ENCODE measurements at regions not wholly inside any gene's neighbourhood (a gene's known extent, or its start where the extent isn't known, plus 50 kb on each side); places are given as distances from the start of the nearest gene placed in this dataset.

DNA sequence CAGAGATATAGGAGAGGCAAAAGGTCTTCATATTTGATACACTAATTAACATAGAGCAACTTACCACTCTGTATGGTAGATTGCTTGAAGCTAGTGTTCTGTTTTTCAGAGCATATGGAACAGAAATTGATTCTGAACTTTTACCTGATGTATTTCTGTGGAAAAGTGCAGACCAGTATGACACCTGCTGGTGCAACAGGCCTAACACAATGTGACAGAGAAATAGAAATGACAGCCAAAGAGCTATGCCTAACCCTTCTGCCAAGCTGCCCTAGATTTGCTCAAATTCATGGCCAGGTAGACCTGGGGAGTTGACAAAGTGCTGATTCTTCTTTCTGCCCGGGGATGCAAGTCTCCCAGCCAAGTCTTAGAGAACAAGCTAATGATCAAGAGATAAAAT lies 65.4 kb upstream of the RNF180 start:
- H3K9me3 ChIP-seq (ENCODE audit: low read length), result no peaks in the 10 kb centered on the region
- no peak for TF ChIP-seq SMC3 (conservative IDR thresholded peaks at IDR 0.05; ENCODE audit: poor library complexity)
- TF ChIP-seq, protein P1, sequence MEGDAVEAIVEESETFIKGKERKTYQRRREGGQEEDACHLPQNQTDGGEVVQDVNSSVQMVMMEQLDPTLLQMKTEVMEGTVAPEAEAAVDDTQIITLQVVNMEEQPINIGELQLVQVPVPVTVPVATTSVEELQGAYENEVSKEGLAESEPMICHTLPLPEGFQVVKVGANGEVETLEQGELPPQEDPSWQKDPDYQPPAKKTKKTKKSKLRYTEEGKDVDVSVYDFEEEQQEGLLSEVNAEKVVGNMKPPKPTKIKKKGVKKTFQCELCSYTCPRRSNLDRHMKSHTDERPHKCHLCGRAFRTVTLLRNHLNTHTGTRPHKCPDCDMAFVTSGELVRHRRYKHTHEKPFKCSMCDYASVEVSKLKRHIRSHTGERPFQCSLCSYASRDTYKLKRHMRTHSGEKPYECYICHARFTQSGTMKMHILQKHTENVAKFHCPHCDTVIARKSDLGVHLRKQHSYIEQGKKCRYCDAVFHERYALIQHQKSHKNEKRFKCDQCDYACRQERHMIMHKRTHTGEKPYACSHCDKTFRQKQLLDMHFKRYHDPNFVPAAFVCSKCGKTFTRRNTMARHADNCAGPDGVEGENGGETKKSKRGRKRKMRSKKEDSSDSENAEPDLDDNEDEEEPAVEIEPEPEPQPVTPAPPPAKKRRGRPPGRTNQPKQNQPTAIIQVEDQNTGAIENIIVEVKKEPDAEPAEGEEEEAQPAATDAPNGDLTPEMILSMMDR (IDR thresholded peaks at IDR 0.05; ENCODE audit: poor library complexity, severe bottlenecking), result no peak
- no peak for TF ChIP-seq POLR2AphosphoS5 (IDR thresholded peaks at IDR 0.05)
- TF ChIP-seq RAD21 (conservative IDR thresholded peaks at IDR 0.05), result no peak
- TF ChIP-seq, protein P2, sequence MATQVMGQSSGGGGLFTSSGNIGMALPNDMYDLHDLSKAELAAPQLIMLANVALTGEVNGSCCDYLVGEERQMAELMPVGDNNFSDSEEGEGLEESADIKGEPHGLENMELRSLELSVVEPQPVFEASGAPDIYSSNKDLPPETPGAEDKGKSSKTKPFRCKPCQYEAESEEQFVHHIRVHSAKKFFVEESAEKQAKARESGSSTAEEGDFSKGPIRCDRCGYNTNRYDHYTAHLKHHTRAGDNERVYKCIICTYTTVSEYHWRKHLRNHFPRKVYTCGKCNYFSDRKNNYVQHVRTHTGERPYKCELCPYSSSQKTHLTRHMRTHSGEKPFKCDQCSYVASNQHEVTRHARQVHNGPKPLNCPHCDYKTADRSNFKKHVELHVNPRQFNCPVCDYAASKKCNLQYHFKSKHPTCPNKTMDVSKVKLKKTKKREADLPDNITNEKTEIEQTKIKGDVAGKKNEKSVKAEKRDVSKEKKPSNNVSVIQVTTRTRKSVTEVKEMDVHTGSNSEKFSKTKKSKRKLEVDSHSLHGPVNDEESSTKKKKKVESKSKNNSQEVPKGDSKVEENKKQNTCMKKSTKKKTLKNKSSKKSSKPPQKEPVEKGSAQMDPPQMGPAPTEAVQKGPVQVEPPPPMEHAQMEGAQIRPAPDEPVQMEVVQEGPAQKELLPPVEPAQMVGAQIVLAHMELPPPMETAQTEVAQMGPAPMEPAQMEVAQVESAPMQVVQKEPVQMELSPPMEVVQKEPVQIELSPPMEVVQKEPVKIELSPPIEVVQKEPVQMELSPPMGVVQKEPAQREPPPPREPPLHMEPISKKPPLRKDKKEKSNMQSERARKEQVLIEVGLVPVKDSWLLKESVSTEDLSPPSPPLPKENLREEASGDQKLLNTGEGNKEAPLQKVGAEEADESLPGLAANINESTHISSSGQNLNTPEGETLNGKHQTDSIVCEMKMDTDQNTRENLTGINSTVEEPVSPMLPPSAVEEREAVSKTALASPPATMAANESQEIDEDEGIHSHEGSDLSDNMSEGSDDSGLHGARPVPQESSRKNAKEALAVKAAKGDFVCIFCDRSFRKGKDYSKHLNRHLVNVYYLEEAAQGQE (IDR thresholded peaks at IDR 0.05; ENCODE audit: borderline replicate concordance), result no peak
- no peak for TF ChIP-seq TAF1 (IDR thresholded peaks at IDR 0.05; ENCODE audit: low read depth)
- no peak for TF ChIP-seq EZH2 (IDR thresholded peaks at IDR 0.05; ENCODE audit: borderline replicate concordance, insufficient read depth, low read length, poor library complexity, severe bottlenecking)
- TF ChIP-seq EP300 (conservative IDR thresholded peaks at IDR 0.05; ENCODE audit: poor library complexity, severe bottlenecking), result no peak
- TF ChIP-seq MXI1 (conservative IDR thresholded peaks at IDR 0.05; ENCODE audit: poor library complexity, severe bottlenecking), result no peak
- H3K4me3 ChIP-seq (ENCODE audit: low read length), result no peak overlapping the region
- H3K9me2 ChIP-seq (ENCODE audit: insufficient read depth, low read length), result no peaks in the 10 kb centered on the region
- no peaks in the 10 kb centered on the region for H3K36me3 ChIP-seq (ENCODE audit: insufficient read depth, low read length)
- H3K4me2 ChIP-seq (ENCODE audit: low read length), result no peak overlapping the region
- no peaks in the 10 kb centered on the region for H3K79me2 ChIP-seq (replicated peaks; ENCODE audit: insufficient read depth, low read length)
- H3K27ac ChIP-seq (ENCODE audit: low read length), result no peak overlapping the region
- no peak overlapping the region for H3K9ac ChIP-seq (ENCODE audit: low read length)
- H2AFZ ChIP-seq (ENCODE audit: low read depth, low read length), result no peak overlapping the region
- no peaks in the 10 kb centered on the region for H4K20me1 ChIP-seq (ENCODE audit: insufficient read depth)
- H3F3A ChIP-seq (ENCODE audit: insufficient read depth, low read length, poor library complexity, severe bottlenecking), result no peaks in the 10 kb centered on the region
- H3K27me3 ChIP-seq (ENCODE audit: insufficient read depth, low read depth, low read length), result no peaks in the 10 kb centered on the region

DNA sequence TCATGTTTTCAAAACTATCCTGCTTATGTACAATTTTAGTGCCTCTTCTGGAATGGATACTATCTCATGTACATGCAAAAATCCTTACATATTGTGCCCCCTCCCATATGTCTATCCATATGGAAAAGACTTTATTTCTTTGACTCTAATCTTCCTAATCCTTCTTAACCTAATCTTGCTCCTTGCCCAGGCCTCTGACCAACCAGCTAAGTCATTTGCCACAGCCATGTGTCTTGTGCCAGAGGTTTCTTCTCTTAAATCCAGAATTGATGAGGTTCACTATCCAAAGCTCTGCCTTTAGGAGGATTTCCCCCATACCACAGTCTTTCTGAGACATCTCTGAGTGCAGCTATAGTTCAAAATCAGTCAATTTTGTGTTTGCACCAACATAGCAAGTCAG lies 68.9 kb upstream of the RNF180 start:
- no peak overlapping the region for H3K9ac ChIP-seq (ENCODE audit: low read length)
- H3K9me2 ChIP-seq (ENCODE audit: insufficient read depth, low read length), result no peaks in the 10 kb centered on the region
- H4K20me1 ChIP-seq (ENCODE audit: insufficient read depth), result no peaks in the 10 kb centered on the region
- H3F3A ChIP-seq (ENCODE audit: insufficient read depth, low read length, poor library complexity, severe bottlenecking), result no peaks in the 10 kb centered on the region
- TF ChIP-seq, protein P2 (IDR thresholded peaks at IDR 0.05; ENCODE audit: borderline replicate concordance), result no peak
- TF ChIP-seq MXI1 (conservative IDR thresholded peaks at IDR 0.05; ENCODE audit: poor library complexity, severe bottlenecking) (no peak), SMC3 (conservative IDR thresholded peaks at IDR 0.05; ENCODE audit: poor library complexity) (no peak), POLR2AphosphoS5 (IDR thresholded peaks at IDR 0.05) (no peak), EP300 (conservative IDR thresholded peaks at IDR 0.05; ENCODE audit: poor library complexity, severe bottlenecking) (no peak), RAD21 (conservative IDR thresholded peaks at IDR 0.05) (no peak), TAF1 (IDR thresholded peaks at IDR 0.05; ENCODE audit: low read depth) (no peak), EZH2 (IDR thresholded peaks at IDR 0.05; ENCODE audit: borderline replicate concordance, insufficient read depth, low read length, poor library complexity, severe bottlenecking) (no peak)
- TF ChIP-seq, protein P1 (IDR thresholded peaks at IDR 0.05; ENCODE audit: poor library complexity, severe bottlenecking), result no peak
- no peaks in the 10 kb centered on the region for H3K9me3 ChIP-seq (ENCODE audit: low read length)
- H3K27ac ChIP-seq (ENCODE audit: low read length), result no peak overlapping the region
- no peaks in the 10 kb centered on the region for H3K36me3 ChIP-seq (ENCODE audit: insufficient read depth, low read length)
- H3K79me2 ChIP-seq (replicated peaks; ENCODE audit: insufficient read depth, low read length), result no peaks in the 10 kb centered on the region
- no peak overlapping the region for H2AFZ ChIP-seq (ENCODE audit: low read depth, low read length)
- H3K4me3 ChIP-seq (ENCODE audit: low read length), result no peak overlapping the region
- H3K4me2 ChIP-seq (ENCODE audit: low read length), result no peak overlapping the region
- H3K27me3 ChIP-seq (ENCODE audit: insufficient read depth, low read depth, low read length), result no peaks in the 10 kb centered on the region
